ENCODE measurements at regions not wholly inside any gene's neighbourhood (a gene's known extent, or its start where the extent isn't known, plus 50 kb on each side); places are given as distances from the start of the nearest gene placed in this dataset.

DNA sequence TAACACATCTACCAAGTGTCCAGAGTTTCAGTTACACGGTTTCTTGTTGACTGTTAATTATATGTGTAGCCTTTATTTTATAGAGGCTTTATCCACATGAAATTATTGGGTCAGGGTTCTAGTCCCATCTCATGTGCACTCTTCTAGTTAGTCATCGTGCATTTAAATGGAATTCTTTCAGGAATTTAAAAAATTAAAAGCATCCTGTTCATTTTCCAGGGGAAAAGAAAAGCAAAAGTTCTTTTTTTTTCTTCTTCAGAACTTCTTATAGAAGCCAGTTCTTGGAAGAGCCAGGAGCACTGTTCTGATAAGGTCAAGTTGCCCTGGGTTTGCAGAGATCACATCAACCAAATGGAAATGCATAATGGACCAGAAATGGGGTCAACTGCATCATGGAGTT lies 324.7 kb downstream of the INHBA start:
- TF ChIP-seq, protein P1, sequence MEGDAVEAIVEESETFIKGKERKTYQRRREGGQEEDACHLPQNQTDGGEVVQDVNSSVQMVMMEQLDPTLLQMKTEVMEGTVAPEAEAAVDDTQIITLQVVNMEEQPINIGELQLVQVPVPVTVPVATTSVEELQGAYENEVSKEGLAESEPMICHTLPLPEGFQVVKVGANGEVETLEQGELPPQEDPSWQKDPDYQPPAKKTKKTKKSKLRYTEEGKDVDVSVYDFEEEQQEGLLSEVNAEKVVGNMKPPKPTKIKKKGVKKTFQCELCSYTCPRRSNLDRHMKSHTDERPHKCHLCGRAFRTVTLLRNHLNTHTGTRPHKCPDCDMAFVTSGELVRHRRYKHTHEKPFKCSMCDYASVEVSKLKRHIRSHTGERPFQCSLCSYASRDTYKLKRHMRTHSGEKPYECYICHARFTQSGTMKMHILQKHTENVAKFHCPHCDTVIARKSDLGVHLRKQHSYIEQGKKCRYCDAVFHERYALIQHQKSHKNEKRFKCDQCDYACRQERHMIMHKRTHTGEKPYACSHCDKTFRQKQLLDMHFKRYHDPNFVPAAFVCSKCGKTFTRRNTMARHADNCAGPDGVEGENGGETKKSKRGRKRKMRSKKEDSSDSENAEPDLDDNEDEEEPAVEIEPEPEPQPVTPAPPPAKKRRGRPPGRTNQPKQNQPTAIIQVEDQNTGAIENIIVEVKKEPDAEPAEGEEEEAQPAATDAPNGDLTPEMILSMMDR (IDR thresholded peaks at IDR 0.05; ENCODE audit: low read depth, low read length): no peak
- TF ChIP-seq EZH2phosphoT487 (IDR thresholded peaks at IDR 0.05; ENCODE audit: low read depth): no peak

Measured in OCI-LY3 (cell line).